GM23338 (cell line): ENCODE measurements at regions not wholly inside any gene's neighbourhood (a gene's known extent, or its start where the extent isn't known, plus 50 kb on each side); places are given as distances from the start of the nearest gene placed in this dataset.

ENCODE experiments used
- EZH2 ChIP-seq: fragments of 200-600 bp; sonication (generic); IDR thresholded peaks from one replicate; pipeline ENCODE4 v1.8.0; 2017; ENCODE audit warnings: antibody characterized with exemption, mild to moderate bottlenecking, low read depth; ENCODE audit not compliant: unreplicated experiment
- NANOG ChIP-seq: IDR thresholded peaks from 2 replicates; pipeline ENCODE4 v1.6.1; 2016; ENCODE audit warnings: antibody characterized with exemption, borderline replicate concordance
- POLR2AphosphoS5 ChIP-seq: IDR thresholded peaks from 2 replicates; pipeline ENCODE4 v1.6.1; 2016; ENCODE audit warnings: antibody characterized with exemption, low read depth
- REST ChIP-seq: IDR thresholded peaks from one replicate; pipeline ENCODE4 v1.6.1; 2018; ENCODE audit warnings: antibody characterized with exemption; ENCODE audit not compliant: unreplicated experiment
- STAT1 ChIP-seq: IDR thresholded peaks from one replicate; pipeline ENCODE4 v1.6.1; 2016; ENCODE audit warnings: antibody characterized with exemption; ENCODE audit not compliant: unreplicated experiment
- ZNF114 ChIP-seq: fragments of 250-450 bp; sonication (Bioruptor Pico); IDR thresholded peaks from 2 replicates; pipeline ENCODE4 v1.5.0; 2020; ENCODE audit warnings: mild to moderate bottlenecking, moderate library complexity
- TF ChIP-seq, protein P1 (sequence below), 2 experiments: fragments of 200-600 bp in 1 of 2; sonication (generic) in 1 of 2; conservative IDR thresholded peaks; 2 replicates each; pipeline versions ENCODE4 v1.5.1 to v1.6.1; 2016 to 2017; ENCODE audit warnings: antibody characterized with exemption in 2 of 2, low read depth in 2 of 2, mild to moderate bottlenecking in 2 of 2, moderate library complexity in 1 of 2
- TF ChIP-seq, protein P2 (sequence below): IDR thresholded peaks from 2 replicates; pipeline ENCODE4 v1.6.1; 2016; ENCODE audit warnings: antibody characterized with exemption

DNA sequence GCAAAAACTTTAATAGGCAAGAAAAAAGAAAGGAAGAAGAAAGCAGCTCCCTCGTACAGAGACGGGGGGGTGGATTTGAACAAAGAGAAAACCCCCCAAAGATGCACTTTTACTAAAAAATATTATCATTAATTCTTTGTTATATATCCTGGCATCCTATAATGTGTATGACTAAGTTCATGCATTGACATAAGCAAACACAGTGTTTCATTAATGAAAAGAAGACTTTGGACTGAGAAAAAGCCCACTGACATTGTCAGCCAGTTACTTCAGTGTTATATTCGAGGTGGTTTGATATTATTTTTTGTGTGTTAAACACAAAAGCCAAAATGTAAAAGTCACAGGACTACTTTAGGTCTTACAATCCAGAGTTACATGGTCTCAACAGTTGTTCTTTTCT lies 110.1 kb upstream of the DPYD start:
- TF ChIP-seq EZH2 (no peak), REST (no peak), STAT1 (no peak), POLR2AphosphoS5 (no peak), NANOG (no peak), ZNF114 (CRISPR knock-in tag) (no peak)
- TF ChIP-seq, protein P1, sequence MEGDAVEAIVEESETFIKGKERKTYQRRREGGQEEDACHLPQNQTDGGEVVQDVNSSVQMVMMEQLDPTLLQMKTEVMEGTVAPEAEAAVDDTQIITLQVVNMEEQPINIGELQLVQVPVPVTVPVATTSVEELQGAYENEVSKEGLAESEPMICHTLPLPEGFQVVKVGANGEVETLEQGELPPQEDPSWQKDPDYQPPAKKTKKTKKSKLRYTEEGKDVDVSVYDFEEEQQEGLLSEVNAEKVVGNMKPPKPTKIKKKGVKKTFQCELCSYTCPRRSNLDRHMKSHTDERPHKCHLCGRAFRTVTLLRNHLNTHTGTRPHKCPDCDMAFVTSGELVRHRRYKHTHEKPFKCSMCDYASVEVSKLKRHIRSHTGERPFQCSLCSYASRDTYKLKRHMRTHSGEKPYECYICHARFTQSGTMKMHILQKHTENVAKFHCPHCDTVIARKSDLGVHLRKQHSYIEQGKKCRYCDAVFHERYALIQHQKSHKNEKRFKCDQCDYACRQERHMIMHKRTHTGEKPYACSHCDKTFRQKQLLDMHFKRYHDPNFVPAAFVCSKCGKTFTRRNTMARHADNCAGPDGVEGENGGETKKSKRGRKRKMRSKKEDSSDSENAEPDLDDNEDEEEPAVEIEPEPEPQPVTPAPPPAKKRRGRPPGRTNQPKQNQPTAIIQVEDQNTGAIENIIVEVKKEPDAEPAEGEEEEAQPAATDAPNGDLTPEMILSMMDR (conservative IDR thresholded peaks at IDR 0.05; ENCODE audit: low read depth in 2 of 2): no peak
- TF ChIP-seq, protein P2, sequence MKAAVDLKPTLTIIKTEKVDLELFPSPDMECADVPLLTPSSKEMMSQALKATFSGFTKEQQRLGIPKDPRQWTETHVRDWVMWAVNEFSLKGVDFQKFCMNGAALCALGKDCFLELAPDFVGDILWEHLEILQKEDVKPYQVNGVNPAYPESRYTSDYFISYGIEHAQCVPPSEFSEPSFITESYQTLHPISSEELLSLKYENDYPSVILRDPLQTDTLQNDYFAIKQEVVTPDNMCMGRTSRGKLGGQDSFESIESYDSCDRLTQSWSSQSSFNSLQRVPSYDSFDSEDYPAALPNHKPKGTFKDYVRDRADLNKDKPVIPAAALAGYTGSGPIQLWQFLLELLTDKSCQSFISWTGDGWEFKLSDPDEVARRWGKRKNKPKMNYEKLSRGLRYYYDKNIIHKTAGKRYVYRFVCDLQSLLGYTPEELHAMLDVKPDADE: no peak
